Tibial artery (tissue), 4 donors: ENCODE measurements at regions not wholly inside any gene's neighbourhood (a gene's known extent, or its start where the extent isn't known, plus 50 kb on each side); places are given as distances from the start of the nearest gene placed in this dataset.
"Not testable (repeated sequence)": the region's sequence is repeated elsewhere in the genome, so short reads cannot be mapped to it uniquely, and the experiment has no call there.

Source experiments
- DNase-seq, 2 donors: peaks; one replicate each; pipeline ENCODE4 v3.0.0-alpha.2; 2019
- H3K27ac ChIP-seq, 2 donors: fragments of 200-600 bp; sonication (generic) in 1 of 2; 1 replicate in 1 of 2; 2 replicates in 1 of 2; pipeline ENCODE4 v1.5.1; 2018 to 2019; ENCODE audit warnings: mild to moderate bottlenecking in 1 of 2
- H3K27me3 ChIP-seq, 2 donors: fragments of 200-600 bp; sonication (generic) in 1 of 2; one replicate each; pipeline versions ENCODE4 v1.5.1 to v1.6.0; 2016 to 2019
- H3K36me3 ChIP-seq, 3 donors: fragments of 200-600 bp; sonication (generic) in 2 of 3; one replicate each; pipeline ENCODE4 v1.5.1; 2016 to 2019; ENCODE audit warnings: mild to moderate bottlenecking in 2 of 3
- H3K4me1 ChIP-seq, 4 donors: fragments of 200-600 bp; sonication (generic) in 2 of 4; 1 replicate in 3 of 4; 2 replicates in 1 of 4; pipeline ENCODE4 v1.5.1; 2016 to 2019
- H3K4me3 ChIP-seq, 2 donors: fragments of 200-600 bp; sonication (generic) in 1 of 2; 1 replicate in 1 of 2; 2 replicates in 1 of 2; pipeline ENCODE4 v1.5.1; 2018 to 2019; ENCODE audit warnings: mild to moderate bottlenecking in 2 of 2
- H3K9me3 ChIP-seq, 3 donors: fragments of 200-600 bp; sonication (generic) in 1 of 3; one replicate each; pipeline ENCODE4 v1.5.1; 2016 to 2019
- CTCF ChIP-seq, 2 experiments: fragments of 200-600 bp in 1 of 2; fragments of 450-650 bp in 1 of 2; IDR thresholded peaks; one replicate each; pipeline ENCODE4 v1.5.1; 2017 to 2019; ENCODE audit warnings: antibody characterized with exemption in 2 of 2, mild to moderate bottlenecking in 1 of 2, moderate library complexity in 1 of 2
- intact Hi-C: fragments of 100-400 bp; cut with DNase I; formaldehyde crosslinking; loops from one replicate; pipeline ENCODE4 v1.15.0; 2023; ENCODE audit warnings: low total_unique reads

- Histone ChIP-seq H3K4me3 (no peak overlapping the region), H3K9me3 (no peaks in the 10 kb centered on the region), H3K27me3 (peaks cover 0 to 6% of the 10 kb centered on the region in 2 donors), H3K4me1 (no peaks in the 10 kb centered on the region), H3K27ac (no peak overlapping the region), H3K36me3 (no peaks in the 10 kb centered on the region)
- TF ChIP-seq CTCF (IDR thresholded peaks at IDR 0.05), result no peak
- peak; percentile 19 to 40 for DNase-seq
- intact Hi-C loops, result no loop called here
These were observed 1068.5 kb downstream of the BRD1 start for GRCh38 chr22:48758881-48759875.

- Histone ChIP-seq H3K27me3 (peaks cover 0 to 6% of the 10 kb centered on the region in 2 donors), H3K4me3 (no peak overlapping the region), H3K27ac (no peak overlapping the region), H3K9me3 (no peaks in the 10 kb centered on the region), H3K36me3 (no peaks in the 10 kb centered on the region), H3K4me1 (no peaks in the 10 kb centered on the region)
- DNase-seq, result peak; percentile 13 to 45
- intact Hi-C loops, result no loop called here
- TF ChIP-seq CTCF (IDR thresholded peaks at IDR 0.05), result no peak
These were observed 1069.6 kb downstream of the BRD1 start for GRCh38 chr22:48757985-48758561.

DNA sequence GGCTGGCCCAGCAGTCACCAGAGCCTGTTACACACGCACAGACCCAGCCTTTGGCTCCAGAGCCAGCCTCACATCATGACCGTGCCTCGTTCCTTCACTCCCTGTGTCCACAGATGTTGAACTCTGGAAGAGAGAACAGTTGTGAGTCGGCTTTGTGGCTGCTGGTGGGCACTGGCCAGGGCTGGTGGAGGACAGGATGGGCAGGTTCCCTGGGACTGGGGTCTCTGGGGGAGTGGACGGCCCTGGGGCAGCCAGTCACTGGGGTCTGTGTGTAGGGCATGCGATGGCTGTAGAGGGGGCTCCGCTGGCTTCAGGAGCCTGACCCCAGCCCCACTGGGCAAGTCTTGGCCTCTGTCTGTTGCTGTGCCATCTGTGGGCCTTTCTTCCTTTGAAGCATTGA is 1070.1 kb downstream of the BRD1 start:
- intact Hi-C loops, result no loop called here
- Histone ChIP-seq H3K4me3 (no peak overlapping the region), H3K4me1 (no peaks in the 10 kb centered on the region), H3K9me3 (no peaks in the 10 kb centered on the region), H3K27ac (no peak overlapping the region), H3K36me3 (no peaks in the 10 kb centered on the region), H3K27me3 (peaks cover 0 to 6% of the 10 kb centered on the region in 2 donors)
- DNase-seq, result peak; percentile 9 to 47
- TF ChIP-seq CTCF (IDR thresholded peaks at IDR 0.05), result no peak

DNA sequence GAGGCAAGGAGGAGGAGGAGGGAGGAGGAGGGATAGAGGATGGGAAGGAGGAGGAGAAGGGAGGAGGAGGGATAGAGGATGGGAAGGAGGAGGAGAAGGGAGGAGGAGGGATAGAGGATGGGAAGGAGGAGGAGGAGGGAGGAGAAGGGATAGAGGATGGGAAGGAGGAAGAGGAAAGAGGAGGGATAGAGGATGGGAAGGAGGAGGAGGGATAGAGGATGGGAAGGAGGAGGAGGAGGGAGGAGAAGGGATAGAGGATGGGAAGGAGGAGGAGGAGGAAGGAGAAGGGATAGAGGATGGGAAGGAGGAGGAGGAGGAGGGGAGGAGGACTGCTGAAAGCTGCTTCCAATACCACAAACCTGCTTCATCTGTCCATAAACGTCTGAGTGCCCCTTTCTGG is 1070.5 kb downstream of the BRD1 start:
- H3K27me3 ChIP-seq, H3K4me1 ChIP-seq, intact Hi-C loops, H3K27ac ChIP-seq, H3K9me3 ChIP-seq, DNase-seq, H3K4me3 ChIP-seq, H3K36me3 ChIP-seq: not testable (repeated sequence)

- H3K27ac ChIP-seq, result no peak overlapping the region
- no peaks in the 10 kb centered on the region for H3K36me3 ChIP-seq
- no peak for TF ChIP-seq CTCF (IDR thresholded peaks at IDR 0.05)
- intact Hi-C loops, result no loop called here
- peaks cover 0 to 6% of the 10 kb centered on the region in 2 donors for H3K27me3 ChIP-seq
- no peaks in the 10 kb centered on the region for H3K4me1 ChIP-seq
- no peak overlapping the region for H3K4me3 ChIP-seq
- peak in 1 of 2 donors; percentile 20 for DNase-seq
- no peaks in the 10 kb centered on the region for H3K9me3 ChIP-seq
These were observed 1071.2 kb downstream of the BRD1 start for GRCh38 chr22:48756146-48757111.
